ENCODE measurements at regions not wholly inside any gene's neighbourhood (a gene's known extent, or its start where the extent isn't known, plus 50 kb on each side); places are given as distances from the start of the nearest gene placed in this dataset.

- TF ChIP-seq NCOR1 (IDR thresholded peaks at IDR 0.05) (no peak), EZH2 (IDR thresholded peaks at IDR 0.05; ENCODE audit: borderline replicate concordance, low read depth, low read length) (no peak), GATAD2A (IDR thresholded peaks at IDR 0.05) (no peak)
Measured at GRCh38 chr10:28250358-28250757, 52.5 kb downstream of the MPP7 start (continued).

- Histone ChIP-seq H3K27ac (ENCODE audit: extremely low read depth, low read depth, low read length) (no peak overlapping the region), H3K9ac (ENCODE audit: insufficient read depth in 1 of 2, low read depth in 2 of 2, low read length in 2 of 2) (no peak overlapping the region), H4K20me1 (replicated peaks; ENCODE audit: control insufficient read depth, insufficient read depth, low read length) (no peaks in the 10 kb centered on the region), H3K9me3 (replicated peaks; ENCODE audit: control insufficient read depth, insufficient read depth, low read depth, low read length) (no peaks in the 10 kb centered on the region), H3K27me3 (ENCODE audit: control insufficient read depth in 2 of 2, insufficient read depth in 2 of 2, low read length in 2 of 2) (peaks cover under 1 to 3% of the 10 kb centered on the region in 2 experiments; a peak in 4 of 5 replicates), H3K4me2 (ENCODE audit: insufficient read depth, low read length) (no peak overlapping the region), H2AFZ (ENCODE audit: low read depth, low read length) (no peak overlapping the region), H3K4me3 (no peak overlapping the region), H3K36me3 (ENCODE audit: control insufficient read depth, insufficient read depth, low read length) (no peaks in the 10 kb centered on the region), H3K4me1 (replicated peaks in 1 of 2; ENCODE audit: control insufficient read depth in 2 of 2, insufficient read depth in 2 of 2, low read length in 2 of 2) (no peaks in the 10 kb centered on the region), H3K79me2 (ENCODE audit: control insufficient read depth, insufficient read depth, low read length) (no peaks in the 10 kb centered on the region), H3K9me1 (ENCODE audit: control insufficient read depth, insufficient read depth, low read length) (no peaks in the 10 kb centered on the region)
- BruUV-seq (replicated peaks) = no TSS peak
- DNase-seq (ENCODE audit: extremely low read depth in 1 of 4, low spot score in 3 of 4) = no peak
- CTCF ChIA-PET (ENCODE audit: low intra/inter-chr PET ratio) = interaction anchor here (2.6 kb wide), 1 partner anchor 132 kb away, joined by 24 read pairs; no protein-coding TSS in a partner anchor
- POLR2A ChIA-PET = no interaction called here
- intact Hi-C loops (cut with micrococcal nuclease) (no loop called here), in situ Hi-C loops (cut with MboI) (no loop called here)
- WGBS (ENCODE audit: insufficient coverage, low coverage, missing lambda C conversion rate) = 1% methylated on average over 6 of the region's 6 CpGs
- no peak for ATAC-seq
- no peak for FAIRE-seq
- no peak for TF ChIP-seq UBTF (IDR thresholded peaks at IDR 0.05; ENCODE audit: borderline replicate concordance in 1 of 2, low read depth in 2 of 2, low read length in 2 of 2)
- TF ChIP-seq ZNF395 (CRISPR knock-in tag; IDR thresholded peaks at IDR 0.05) = no peak
- TF ChIP-seq FOS (IDR thresholded peaks at IDR 0.05; ENCODE audit: extremely low read depth, insufficient read length) = no peak
- no peak for TF ChIP-seq ETS2 (tag; IDR thresholded peaks at IDR 0.05; ENCODE audit: borderline replicate concordance, poor library complexity, severe bottlenecking)
- no peak for TF ChIP-seq JUN (IDR thresholded peaks at IDR 0.05; ENCODE audit: borderline replicate concordance, low read depth, low read length)
- TF ChIP-seq JUN (CRISPR knock-in tag; IDR thresholded peaks at IDR 0.05; ENCODE audit: borderline replicate concordance) = no peak
- no peak for TF ChIP-seq ZNF518B (CRISPR knock-in tag; IDR thresholded peaks at IDR 0.05)
- TF ChIP-seq ZKSCAN8 (CRISPR knock-in tag; IDR thresholded peaks at IDR 0.05) = no peak
- no peak for TF ChIP-seq ZNF778 (CRISPR knock-in tag; IDR thresholded peaks at IDR 0.05)
- TF ChIP-seq RBM25 (IDR thresholded peaks at IDR 0.05; ENCODE audit: low read depth, low read length, severe bottlenecking) = no peak
- no peak for TF ChIP-seq C11orf30 (IDR thresholded peaks at IDR 0.05; ENCODE audit: low read depth)
- TF ChIP-seq ZNF282 (CRISPR knock-in tag; IDR thresholded peaks at IDR 0.05) = no peak
- TF ChIP-seq CBFB (CRISPR knock-in tag; IDR thresholded peaks at IDR 0.05) = no peak
Measured at GRCh38 chr10:28249512-28249911, 53.4 kb downstream of the MPP7 start.
